HG03432 (cell line): ENCODE measurements at regions not wholly inside any gene's neighbourhood (a gene's known extent, or its start where the extent isn't known, plus 50 kb on each side); places are given as distances from the start of the nearest gene placed in this dataset.

Source experiments
- ATAC-seq: cut with Tn5 transposase; IDR thresholded peaks from one replicate; pipeline ENCODE4 v1.9.1; 2021; ENCODE audit warnings: mild to moderate bottlenecking, moderate library complexity; ENCODE audit not compliant: unreplicated experiment

- no peak for ATAC-seq
Measured at GRCh38 chr16:85253084-85253941, 141.0 kb upstream of the CIBAR2 start.

GRCh38 chr16:85254051-85254450 lies 141.8 kb upstream of the CIBAR2 start:
- no peak for ATAC-seq

- no peak for ATAC-seq
Measured at GRCh38 chr16:85254921-85255320, 142.6 kb upstream of the CIBAR2 start.

- no peak for ATAC-seq
Measured at GRCh38 chr16:85255777-85256176, 143.5 kb upstream of the CIBAR2 start.

GRCh38 chr16:85256190-85256739 lies 144.0 kb upstream of the CIBAR2 start:
- no peak for ATAC-seq

- ATAC-seq = no peak
Measured at GRCh38 chr16:85257483-85257882, 145.2 kb upstream of the CIBAR2 start.

GRCh38 chr16:85258166-85258565 lies 145.9 kb upstream of the CIBAR2 start:
- ATAC-seq = no peak

- ATAC-seq = no peak
Measured at GRCh38 chr16:85258629-85259028, 146.4 kb upstream of the CIBAR2 start.

- no peak for ATAC-seq
Measured at GRCh38 chr16:85259115-85259831, 147.0 kb upstream of the CIBAR2 start.

- ATAC-seq = no peak
Measured at GRCh38 chr16:85259832-85260167, 147.5 kb upstream of the CIBAR2 start.

- ATAC-seq = no peak
Measured at GRCh38 chr16:85261204-85261603, 148.9 kb upstream of the CIBAR2 start.

GRCh38 chr16:85261657-85262557 lies 149.6 kb upstream of the CIBAR2 start:
- ATAC-seq = no peak

GRCh38 chr16:85262558-85263238 lies 150.4 kb upstream of the CIBAR2 start:
- no peak for ATAC-seq

GRCh38 chr16:85263239-85263585 lies 150.9 kb upstream of the CIBAR2 start:
- no peak for ATAC-seq

- ATAC-seq = no peak
Measured at GRCh38 chr16:85264752-85265151, 152.5 kb upstream of the CIBAR2 start.

- no peak for ATAC-seq
Measured at GRCh38 chr16:85265161-85265784, 153.0 kb upstream of the CIBAR2 start.

GRCh38 chr16:85265810-85266209 lies 153.5 kb upstream of the CIBAR2 start:
- ATAC-seq = no peak

- no peak for ATAC-seq
Measured at GRCh38 chr16:85266857-85267256, 154.6 kb upstream of the CIBAR2 start.

- ATAC-seq = no peak
Measured at GRCh38 chr16:85267414-85267945, 155.2 kb upstream of the CIBAR2 start.

GRCh38 chr16:85269165-85269564 lies 156.9 kb upstream of the CIBAR2 start:
- no peak for ATAC-seq
